Suppressor macrophage treated with lipopolysaccharide for 1 hour (primary cell): ENCODE measurements at regions not wholly inside any gene's neighbourhood (a gene's known extent, or its start where the extent isn't known, plus 50 kb on each side); places are given as distances from the start of the nearest gene placed in this dataset.
"Not testable (repeated sequence)": the region's sequence is repeated elsewhere in the genome, so short reads cannot be mapped to it uniquely, and the experiment has no call there.

Experiments used
- DNase-seq, 3 donors: peaks; one replicate each; pipeline ENCODE4 v3.0.0-alpha.2; 2020 to 2022

- DNase-seq = no peak
Observed at GRCh38 chr4:81700189-81700588, 228.5 kb upstream of the RASGEF1B start.

- DNase-seq = no peak
Observed at GRCh38 chr4:81698538-81699296, 227.0 kb upstream of the RASGEF1B start.

- DNase-seq = peak; percentile 10 to 54 (median 43)
Observed at GRCh38 chr4:81694176-81694913, 222.6 kb upstream of the RASGEF1B start.

GRCh38 chr4:81690871-81691270, 219.2 kb upstream of the RASGEF1B start:
- DNase-seq = no peak

GRCh38 chr4:81688085-81688484, 216.4 kb upstream of the RASGEF1B start:
- DNase-seq = peak; percentile 16 to 48 (median 40)

- DNase-seq = peak; percentile 18 to 68 (median 52)
Observed at GRCh38 chr4:81687471-81687870, 215.8 kb upstream of the RASGEF1B start.

- DNase-seq = no peak
Observed at GRCh38 chr4:81685104-81685503, 213.4 kb upstream of the RASGEF1B start.

- DNase-seq = no peak
Observed at GRCh38 chr4:81684352-81684751, 212.6 kb upstream of the RASGEF1B start.

GRCh38 chr4:81682492-81682891, 210.8 kb upstream of the RASGEF1B start:
- no peak for DNase-seq

GRCh38 chr4:81679315-81679714, 207.6 kb upstream of the RASGEF1B start:
- DNase-seq = no peak

GRCh38 chr4:81678801-81679200, 207.1 kb upstream of the RASGEF1B start:
- DNase-seq = no peak

- DNase-seq = no peak
Observed at GRCh38 chr4:81676537-81676936, 204.8 kb upstream of the RASGEF1B start.

GRCh38 chr4:81675791-81676393, 204.2 kb upstream of the RASGEF1B start:
- DNase-seq = no peak

- DNase-seq = no peak
Observed at GRCh38 chr4:81673961-81674360, 202.3 kb upstream of the RASGEF1B start.

- DNase-seq = not testable (repeated sequence)
Observed at GRCh38 chr4:81668328-81668727, 196.6 kb upstream of the RASGEF1B start.

GRCh38 chr4:81667539-81667938, 195.8 kb upstream of the RASGEF1B start:
- no peak for DNase-seq

- peak; percentile 28 to 56 (median 48) for DNase-seq
Observed at GRCh38 chr4:81666491-81666890, 194.8 kb upstream of the RASGEF1B start.

- no peak for DNase-seq
Observed at GRCh38 chr4:81665649-81666048, 193.9 kb upstream of the RASGEF1B start.

GRCh38 chr4:81665045-81665444, 193.3 kb upstream of the RASGEF1B start:
- no peak for DNase-seq

- DNase-seq = no peak
Observed at GRCh38 chr4:81664079-81664478, 192.4 kb upstream of the RASGEF1B start.

- DNase-seq = no peak
Observed at GRCh38 chr4:81663368-81663767, 191.7 kb upstream of the RASGEF1B start.

GRCh38 chr4:81659051-81659450, 187.3 kb upstream of the RASGEF1B start:
- DNase-seq = no peak

- peak in 2 of 3 donors; percentile 24 to 30 for DNase-seq
Observed at GRCh38 chr4:81652069-81652478, 180.4 kb upstream of the RASGEF1B start.
